Ammon's horn (tissue), 1 donor: ENCODE measurements at regions not wholly inside any gene's neighbourhood (a gene's known extent, or its start where the extent isn't known, plus 50 kb on each side); places are given as distances from the start of the nearest gene placed in this dataset.

Experiments
- DNase-seq: peaks from one replicate; pipeline ENCODE4 v3.0.0-alpha.2; 2016; ENCODE audit warnings: low spot score

GRCh38 chr21:36630485-36631206 is 68.3 kb upstream of the SIM2 start:
- DNase-seq = peak; percentile 39

- no peak for DNase-seq
Observed at GRCh38 chr21:36636016-36636415, 62.9 kb upstream of the SIM2 start.

- no peak for DNase-seq
Observed at GRCh38 chr21:36636439-36636838, 62.5 kb upstream of the SIM2 start.

- no peak for DNase-seq
Observed at GRCh38 chr21:36639769-36640168, 59.1 kb upstream of the SIM2 start.

- no peak for DNase-seq
Observed at GRCh38 chr21:36640174-36640720, 58.7 kb upstream of the SIM2 start.

- no peak for DNase-seq
Observed at GRCh38 chr21:36640721-36641244, 58.1 kb upstream of the SIM2 start.

GRCh38 chr21:36641346-36641745 is 57.6 kb upstream of the SIM2 start:
- DNase-seq = no peak

GRCh38 chr21:36641886-36642285 is 57.0 kb upstream of the SIM2 start:
- no peak for DNase-seq

GRCh38 chr21:36642777-36643176 is 56.1 kb upstream of the SIM2 start:
- no peak for DNase-seq

GRCh38 chr21:36643374-36644250 is 55.3 kb upstream of the SIM2 start:
- DNase-seq = no peak

GRCh38 chr21:36646011-36646410 is 52.9 kb upstream of the SIM2 start:
- DNase-seq = no peak

- no peak for DNase-seq
Observed at GRCh38 chr21:36646645-36647044, 52.3 kb upstream of the SIM2 start.

GRCh38 chr21:36647279-36648093 is 51.4 kb upstream of the SIM2 start:
- no peak for DNase-seq
